HG02870 (cell line): ENCODE measurements at regions not wholly inside any gene's neighbourhood (a gene's known extent, or its start where the extent isn't known, plus 50 kb on each side); places are given as distances from the start of the nearest gene placed in this dataset.
"Not testable (repeated sequence)": the region's sequence is repeated elsewhere in the genome, so short reads cannot be mapped to it uniquely, and the experiment has no call there.

Source experiments
- ATAC-seq: cut with Tn5 transposase; IDR thresholded peaks from one replicate; pipeline ENCODE4 v1.9.1; 2021; ENCODE audit warnings: mild to moderate bottlenecking, moderate library complexity; ENCODE audit not compliant: unreplicated experiment

DNA sequence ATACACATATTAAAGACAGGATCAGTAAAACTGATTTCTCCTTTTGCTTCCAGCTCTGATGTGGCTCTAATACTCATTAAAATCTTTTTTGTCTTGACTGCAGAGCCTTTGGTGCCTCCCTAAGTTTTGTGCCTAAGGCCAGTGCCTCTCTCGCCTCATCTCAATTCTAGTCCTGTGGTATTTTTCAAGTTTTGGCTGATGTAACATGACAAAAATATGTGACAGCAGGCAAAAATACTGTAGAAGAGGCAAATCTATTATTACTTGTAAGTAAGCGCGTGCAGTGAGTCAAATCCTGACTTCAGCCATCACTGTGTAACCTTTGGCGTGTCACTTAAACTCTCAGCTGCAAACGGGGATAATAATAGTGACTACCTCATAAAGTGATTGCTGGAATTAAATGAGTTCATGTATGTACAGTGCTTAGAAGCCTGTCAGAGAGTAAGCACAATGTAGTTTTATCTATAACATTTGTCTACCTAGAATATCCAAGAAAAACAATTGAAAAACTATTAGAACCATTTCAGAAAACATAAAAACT lies 74.0 kb downstream of the MAB21L3 start:
- ATAC-seq: no peak

DNA sequence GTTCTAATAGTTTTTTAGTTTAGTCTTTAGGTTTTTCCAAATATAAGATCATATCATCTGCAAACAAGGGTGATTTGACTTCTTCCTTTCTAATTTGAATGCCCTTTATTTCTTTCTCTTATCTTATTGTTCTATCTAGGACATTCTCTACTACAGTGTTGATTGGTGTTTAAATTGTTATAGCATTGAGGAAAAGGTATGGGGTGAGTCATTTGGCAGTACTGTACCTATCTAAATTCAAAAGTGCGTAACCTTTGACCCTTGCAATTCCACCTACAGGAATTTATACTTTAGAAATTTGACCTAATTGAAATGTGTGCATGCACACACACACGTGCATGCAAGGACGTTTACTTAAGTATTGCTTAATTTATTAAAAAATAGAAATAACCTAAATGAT lies 78.3 kb downstream of the MAB21L3 start:
- no peak for ATAC-seq

DNA sequence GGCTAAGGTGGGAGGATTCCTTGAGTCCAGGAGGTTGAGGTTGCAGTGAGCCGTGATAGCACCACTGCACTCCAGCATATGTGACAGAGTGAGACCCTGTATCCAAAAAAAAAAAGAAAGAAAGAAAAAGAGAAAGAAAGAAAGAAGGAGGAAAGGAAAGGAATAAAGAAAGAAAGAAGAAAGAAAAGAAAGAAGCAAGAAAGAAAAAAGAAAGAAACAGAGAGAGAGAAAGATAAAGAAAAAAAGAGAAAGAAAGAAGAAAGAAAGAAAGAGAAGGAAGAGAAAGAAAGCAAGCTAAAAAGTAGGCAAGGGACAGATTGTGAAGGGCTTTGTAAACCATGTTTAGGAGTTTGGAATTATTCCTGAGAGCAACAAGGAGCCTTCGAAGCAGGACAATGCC lies 80.1 kb downstream of the MAB21L3 start:
- no peak for ATAC-seq

DNA sequence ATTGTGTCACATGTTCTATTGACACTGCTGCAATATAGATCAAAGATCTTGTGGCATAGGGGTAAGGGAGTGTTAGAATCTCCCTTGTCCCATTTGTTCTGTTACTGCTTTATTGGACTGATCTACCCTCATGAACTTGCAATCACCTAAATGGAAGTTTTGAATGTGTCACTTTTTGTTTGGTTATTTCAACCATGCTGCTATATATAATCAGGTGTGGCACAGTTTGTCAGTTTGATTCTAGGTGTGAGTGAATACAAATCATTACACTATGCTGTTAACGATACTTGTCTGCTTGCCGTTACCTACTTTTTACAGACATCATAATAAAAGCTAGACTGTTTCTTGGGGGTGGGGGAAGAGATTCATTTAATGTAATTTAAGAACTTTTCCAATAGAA lies 82.6 kb downstream of the MAB21L3 start:
- no peak for ATAC-seq

DNA sequence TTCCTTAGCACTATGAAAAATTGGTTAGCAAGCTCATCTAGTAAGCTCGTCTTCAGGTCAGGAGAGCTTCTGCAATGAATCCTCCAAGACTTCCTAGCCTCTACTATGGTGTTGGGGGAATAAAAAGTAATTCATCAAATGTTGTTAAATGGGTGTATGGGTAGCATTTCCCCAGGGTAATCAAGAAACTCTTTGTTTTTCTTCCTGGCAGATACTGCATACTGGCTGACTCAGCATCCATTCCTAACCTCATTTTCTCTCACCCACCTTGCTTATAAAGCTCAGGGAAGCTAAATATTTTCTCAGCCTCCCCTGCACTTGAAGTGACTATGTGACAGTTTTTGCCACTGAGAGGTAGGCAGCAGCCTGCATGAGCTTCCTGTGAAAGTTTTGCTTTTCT lies 83.4 kb downstream of the MAB21L3 start:
- ATAC-seq: no peak

DNA sequence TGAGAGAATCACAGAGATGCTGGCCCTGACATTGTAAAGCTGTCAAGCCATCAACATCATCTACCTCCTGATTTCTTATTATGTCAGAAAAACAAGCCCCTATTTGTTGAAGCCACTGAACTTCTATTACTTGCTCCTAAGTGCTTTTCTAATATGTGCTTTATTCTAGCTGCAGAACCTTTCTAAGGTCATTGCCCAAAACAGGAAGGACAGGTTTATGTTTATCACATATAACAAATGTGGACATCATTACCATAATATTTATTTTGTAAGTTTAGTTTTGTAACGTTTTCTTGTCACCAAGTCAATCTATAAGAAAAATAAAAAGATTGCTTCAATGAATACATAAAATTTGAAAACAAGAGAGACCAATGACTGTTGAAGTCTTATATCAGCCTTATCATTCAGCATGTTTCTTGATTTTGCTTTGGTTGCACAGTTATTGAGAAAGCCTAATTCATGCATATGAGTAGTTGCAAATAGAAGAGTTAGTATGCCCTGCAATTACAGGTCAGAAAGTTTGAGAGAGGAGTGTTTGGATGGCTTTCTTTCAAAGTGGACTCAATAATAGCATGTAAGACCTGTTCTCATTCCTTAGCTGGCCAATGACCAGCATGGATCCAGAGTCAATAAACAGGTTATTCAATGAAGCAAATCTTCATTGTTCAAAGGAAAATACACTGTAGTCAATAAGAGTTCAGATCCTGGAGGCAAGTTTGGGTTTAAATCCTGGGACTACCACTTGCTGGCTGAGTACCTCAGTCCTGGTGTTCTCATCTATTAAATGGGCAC lies 84.1 kb downstream of the MAB21L3 start:
- no peak for ATAC-seq

DNA sequence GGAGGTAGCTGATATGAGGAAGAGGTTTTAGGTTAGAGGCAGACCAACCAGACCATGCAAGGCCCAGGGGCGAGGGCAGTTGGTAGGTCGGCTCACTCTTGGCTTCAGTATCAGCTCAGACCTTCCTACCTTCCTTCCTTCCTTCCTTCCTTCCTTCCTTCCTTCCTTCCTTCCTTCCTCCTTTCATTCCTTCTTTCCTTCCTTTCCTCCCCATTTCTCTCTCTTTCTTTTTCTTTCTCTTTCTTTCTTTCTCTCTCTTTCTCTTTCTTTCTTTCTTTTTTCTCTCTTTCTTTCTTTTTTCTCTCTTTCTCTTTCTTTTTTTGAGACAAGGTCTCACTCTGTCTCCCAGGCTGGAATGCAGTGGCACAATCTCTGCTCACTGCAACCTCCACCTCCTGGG lies 89.1 kb downstream of the MAB21L3 start:
- not testable (repeated sequence) for ATAC-seq

DNA sequence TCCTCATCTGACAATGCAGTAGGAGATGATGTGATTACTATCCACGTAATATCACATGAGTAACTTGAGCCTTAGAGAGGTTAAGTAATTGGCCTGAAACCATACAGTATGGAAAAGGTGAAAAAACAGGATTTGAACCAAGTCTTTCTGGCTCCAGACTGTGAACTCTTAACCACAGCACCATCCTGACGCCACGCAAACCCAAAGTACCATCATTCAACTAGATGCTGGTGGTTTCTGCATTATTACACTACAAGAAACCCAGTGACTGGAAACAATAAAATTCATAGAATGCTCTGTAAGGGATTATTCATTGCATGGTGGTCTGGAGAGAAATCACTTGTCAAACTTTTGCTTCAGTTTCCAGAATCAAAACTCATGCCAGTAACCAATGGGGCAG lies 90.7 kb downstream of the MAB21L3 start:
- no peak for ATAC-seq

DNA sequence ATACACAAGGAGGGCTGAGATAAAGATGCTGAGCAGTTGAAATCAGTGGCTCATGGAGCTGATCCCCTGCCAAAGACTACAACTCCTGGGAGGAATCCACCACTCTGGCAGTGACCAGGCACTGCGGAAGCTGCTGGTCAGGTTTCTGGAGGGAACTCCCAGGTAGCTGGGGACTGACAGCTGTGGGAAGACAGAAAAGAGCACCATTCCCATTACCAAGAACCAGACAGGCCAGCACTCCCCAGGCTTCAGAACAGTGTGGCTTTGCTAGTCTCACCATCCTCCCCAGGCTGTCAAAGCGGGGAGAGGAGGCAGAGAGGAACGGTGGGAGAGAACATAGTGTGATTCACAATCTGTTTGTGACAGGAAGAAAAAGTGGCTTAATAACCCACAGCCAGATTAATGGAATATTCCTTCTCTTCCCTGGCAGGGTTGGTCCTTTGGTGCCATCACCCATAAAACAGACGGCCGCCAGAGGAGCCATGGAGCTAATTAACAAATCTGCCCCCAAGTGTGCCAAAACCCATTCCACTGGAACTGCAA lies 92.1 kb downstream of the MAB21L3 start:
- ATAC-seq: no peak

DNA sequence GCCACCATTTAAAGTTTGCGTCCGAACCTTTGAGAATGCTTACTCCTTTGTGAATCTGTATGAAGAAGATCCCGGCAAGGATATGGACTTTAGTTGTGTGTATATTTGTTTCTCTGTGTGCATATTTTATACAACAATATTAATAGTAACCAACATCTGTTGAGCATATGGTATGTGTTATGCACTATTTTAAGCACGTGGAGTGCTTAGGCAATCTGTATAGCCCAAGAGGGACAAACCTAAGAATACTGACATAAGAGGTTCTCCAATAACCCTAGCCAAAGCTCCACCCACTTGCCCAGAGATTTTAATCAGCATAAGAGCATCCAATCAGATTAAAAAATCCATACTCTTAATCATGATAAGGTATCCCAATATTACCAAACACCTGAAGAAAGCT lies 92.7 kb downstream of the MAB21L3 start:
- ATAC-seq: no peak

DNA sequence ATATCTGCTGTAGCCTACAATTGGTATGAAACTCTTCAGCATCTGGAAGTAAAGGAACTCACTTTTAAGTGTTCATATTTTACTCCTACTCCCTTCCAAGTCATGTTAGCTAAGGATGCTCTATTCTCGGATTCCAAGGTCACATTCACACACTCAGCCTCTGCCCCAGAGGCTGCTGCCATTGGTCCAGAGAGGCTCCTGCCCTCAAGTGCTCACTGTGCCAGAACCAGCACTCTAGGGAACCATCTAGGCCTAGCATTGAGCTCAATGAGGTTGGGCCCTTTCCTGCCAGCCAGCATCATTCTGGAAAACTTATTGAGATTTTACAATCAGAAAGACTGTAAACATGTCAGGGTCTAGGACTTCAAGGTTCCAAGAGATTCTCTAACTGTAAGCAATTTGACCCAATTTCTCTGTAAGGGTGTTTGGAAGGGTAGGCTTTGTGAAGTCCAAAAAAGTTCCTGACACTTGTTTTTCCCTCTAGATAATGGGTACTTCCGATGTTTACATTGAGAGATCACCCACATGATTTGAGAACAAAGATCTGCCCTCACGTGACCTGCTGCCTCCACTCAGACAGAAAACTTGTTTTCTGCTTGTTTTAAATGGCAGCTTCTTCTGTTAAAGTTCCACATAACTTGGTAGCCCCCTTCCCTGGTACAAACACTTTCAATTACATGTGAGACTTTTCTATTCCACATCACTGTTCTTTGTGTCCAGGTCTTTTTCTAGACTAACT lies 94.9 kb downstream of the MAB21L3 start:
- no peak for ATAC-seq

DNA sequence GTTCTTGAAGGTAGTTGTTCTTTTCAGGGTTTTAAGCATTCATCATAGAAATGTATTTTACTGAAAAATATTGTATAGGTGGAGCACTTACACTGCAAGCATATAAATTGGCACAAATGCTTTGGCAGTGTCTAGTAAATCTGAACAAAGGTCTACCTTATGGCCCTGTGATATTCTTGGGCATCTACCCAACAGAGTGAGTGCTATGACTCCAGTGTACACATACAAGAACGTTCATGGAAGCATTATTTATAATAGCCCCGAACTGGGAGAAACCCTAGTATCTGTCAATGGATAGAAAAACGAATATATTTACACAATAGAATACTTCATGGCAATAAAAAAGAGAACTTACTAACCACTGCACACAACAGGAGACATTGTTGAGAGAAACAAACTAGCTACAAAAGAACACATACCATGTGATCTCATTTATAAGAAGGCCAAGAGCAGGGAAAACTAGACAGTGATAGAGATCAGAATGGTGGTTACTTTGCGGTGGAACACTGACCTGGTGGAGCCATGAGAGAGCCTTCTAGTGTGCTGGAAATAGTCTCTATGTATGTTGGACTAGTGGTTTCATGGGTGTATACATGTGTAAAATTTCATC lies 96.0 kb downstream of the MAB21L3 start:
- ATAC-seq: no peak

DNA sequence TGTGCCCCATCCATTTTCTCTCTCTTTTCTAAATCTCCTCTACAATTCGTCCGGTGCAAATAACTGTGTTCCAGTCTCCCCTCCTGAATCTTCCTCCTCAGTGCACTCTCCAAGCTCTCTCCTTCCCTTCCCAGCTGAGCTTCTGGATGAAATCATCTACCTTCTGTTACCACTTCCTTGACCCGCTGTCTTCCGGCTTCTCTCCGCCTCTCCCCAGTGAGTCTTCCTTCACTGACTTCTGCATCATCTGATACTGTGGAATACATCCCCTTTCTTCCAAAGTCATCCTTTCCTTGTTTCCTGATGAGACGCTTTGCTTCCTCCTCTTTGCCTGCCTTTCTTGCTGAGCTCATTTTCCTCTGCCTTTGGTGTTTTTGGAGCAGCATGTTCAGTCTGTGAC lies 96.9 kb downstream of the MAB21L3 start:
- ATAC-seq: no peak

DNA sequence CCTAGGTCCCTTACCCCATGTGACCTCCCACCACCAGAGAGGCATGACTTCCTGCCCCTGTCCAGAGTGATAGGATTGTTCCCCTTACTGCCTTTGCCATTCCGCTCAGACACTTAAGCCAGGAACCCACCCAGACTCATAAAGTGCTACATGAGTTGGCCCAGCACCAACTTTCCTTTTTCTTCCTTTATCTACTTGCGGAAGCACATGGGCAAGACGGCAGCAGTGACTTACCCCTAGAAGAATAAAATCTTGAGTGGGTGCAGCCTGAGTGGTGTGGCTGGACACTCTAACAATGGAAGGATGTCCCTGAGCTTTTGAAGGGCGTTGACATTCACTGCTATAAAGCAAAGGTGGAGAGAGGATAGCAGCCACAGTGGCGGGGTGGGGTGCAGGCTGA lies 100.1 kb downstream of the MAB21L3 start:
- ATAC-seq: no peak

DNA sequence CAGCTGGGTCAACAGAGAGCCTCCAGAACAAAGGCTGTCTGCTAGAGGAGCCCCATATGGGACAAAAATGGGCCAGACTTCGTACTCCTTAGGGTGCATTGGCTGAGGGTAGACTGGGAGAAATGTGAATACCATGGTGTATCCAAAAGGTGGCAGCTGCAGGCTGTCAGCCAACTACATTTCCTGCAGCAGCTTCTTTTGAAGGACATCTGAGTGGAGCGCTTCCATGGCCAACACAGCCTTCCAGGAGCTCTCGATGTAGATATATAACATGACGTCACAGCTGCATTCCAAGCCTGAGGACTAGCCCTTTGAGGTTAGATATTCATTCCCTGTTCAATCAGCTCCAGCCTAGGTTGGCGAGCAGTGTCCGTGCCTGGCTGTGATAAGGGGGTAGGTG lies 107.7 kb downstream of the MAB21L3 start:
- ATAC-seq: no peak

DNA sequence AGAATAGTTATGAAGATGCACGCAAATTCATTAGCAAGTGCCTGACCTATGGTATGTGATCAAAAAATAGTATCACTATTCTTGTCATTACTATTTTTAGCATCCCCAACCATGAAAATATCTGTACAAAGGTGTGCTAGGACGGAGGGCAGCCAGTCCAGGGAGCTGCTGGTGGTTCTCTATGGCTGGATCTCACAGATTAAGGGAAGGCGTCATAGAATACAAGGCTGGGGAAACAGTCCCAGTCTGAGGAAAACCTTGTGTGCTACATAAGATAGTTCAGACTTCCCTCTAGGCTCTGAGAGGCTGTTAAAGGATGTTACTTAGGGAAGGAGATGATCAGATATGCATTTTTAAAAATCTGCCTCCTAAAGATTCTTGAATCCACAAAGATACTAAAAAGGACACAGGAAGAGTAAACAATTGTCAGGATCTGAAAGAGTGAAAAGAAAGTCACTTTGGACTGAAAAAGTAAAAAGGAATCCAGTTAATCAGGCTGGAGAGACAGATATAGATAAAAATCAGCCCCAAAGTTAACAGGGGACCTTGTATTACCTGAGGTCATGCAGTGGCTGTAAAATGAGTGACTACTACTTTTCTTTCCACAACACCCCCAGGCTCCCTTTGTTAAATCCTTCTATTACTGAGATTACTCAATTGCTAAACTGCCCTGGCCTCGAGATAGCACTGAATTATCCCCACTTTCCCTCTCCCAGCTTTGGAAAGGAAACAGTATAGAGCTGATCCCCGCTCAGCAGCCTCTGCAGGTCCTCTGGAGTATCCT lies 108.6 kb downstream of the MAB21L3 start:
- no peak for ATAC-seq

DNA sequence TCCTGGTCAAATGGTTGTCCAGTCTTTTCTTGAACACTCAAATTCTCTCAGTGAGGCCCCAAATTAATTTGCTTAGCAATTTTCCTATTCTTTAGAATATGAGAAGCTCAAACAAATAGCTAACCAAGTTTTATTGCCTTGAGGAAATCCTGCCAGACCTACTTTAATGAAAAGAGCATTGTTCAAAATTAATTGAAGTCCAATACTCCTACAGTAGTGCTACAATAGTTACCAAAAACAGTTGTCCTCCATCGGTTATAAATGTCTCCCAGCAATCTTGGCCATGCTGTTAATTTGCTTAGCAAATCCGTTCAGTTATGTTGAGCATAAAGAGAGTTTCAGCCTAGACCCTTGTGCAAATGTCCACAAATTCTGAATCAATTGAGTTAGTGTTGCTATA lies 112.9 kb downstream of the MAB21L3 start:
- ATAC-seq: no peak

DNA sequence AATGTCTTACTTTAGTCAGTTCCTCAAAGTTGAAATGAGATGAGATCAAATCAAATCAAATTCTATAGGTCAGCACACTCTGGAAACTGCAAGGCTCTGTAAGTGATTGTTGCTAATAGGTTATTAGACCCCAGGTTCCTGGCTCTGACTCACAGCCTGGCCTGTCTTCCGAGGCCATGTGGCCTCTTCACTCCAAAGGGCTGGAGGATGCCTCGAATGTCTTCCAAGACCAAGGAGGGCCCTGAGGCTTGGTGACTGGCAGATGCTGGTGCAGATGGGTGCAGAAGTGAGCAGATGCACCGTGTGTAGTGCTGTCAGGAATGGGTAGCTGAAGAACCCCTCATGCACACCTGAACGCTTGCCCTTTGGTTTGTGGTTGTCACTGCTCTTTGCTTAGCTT lies 113.4 kb downstream of the MAB21L3 start:
- ATAC-seq: no peak

DNA sequence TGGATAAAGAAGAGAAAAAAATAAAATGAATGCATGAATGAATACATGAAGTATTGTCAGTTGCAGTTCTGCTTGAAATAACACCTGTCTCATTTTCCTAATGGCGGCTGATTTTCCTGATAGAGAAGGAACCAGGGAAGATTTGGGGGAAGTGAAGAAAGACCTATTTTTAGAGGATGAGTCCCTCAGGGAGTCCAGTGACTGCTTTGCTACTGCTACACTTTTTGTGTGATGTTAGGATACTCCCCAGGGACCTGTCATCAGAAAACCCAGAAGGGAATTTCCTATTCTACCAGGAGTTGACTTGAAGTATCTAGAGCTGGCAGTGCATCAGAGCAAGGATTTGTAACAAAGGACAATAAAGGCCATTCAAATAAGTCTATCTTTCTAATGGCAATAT lies 114.8 kb downstream of the MAB21L3 start:
- ATAC-seq: no peak

DNA sequence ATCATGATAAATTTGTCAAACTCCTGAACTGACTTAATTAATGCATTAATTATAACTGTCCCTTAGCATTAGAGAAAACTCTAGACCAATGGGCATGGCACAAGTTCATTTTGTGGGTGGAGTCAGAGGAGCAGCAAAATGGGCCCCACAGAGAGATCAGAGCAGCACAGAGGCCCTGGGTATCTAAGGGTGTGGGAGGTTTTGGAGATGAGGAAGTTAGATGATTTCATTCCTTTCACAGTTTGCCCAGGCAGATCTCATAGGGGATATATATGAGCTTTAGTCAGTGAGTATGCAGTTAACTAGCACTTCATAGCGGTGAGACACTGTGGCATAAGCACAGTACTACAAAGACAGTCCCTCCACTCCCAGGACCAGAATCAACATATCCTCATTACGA lies 117.3 kb downstream of the MAB21L3 start:
- ATAC-seq: no peak

DNA sequence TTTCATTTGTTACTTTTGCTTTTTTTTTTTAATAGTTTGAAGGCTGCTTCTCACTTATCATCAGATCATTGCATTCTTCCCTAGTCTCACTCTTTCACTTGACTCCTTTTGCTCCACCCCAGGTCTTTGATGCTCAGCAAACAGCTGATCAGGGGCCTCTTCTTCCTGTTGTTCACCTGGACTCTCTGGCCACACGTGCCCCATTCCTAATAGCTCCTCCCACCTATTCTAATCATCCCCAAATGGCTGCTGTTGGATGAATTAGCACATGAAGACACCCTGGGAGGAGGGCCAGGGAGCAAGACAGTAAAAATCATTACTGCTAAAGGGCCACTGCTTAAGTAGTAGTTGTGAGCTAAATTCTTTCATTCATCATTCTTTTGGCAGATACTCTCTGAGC lies 119.5 kb downstream of the MAB21L3 start:
- ATAC-seq: no peak
